ENCODE measurements at regions not wholly inside any gene's neighbourhood (a gene's known extent, or its start where the extent isn't known, plus 50 kb on each side); places are given as distances from the start of the nearest gene placed in this dataset.

GRCh38 chr22:27674261-27674923 lies 127.2 kb downstream of the MN1 start:
- Histone ChIP-seq H3K4me1 (ENCODE audit: insufficient read depth) (no peaks in the 10 kb centered on the region), H3K36me3 (ENCODE audit: insufficient read depth) (no peaks in the 10 kb centered on the region), H3K4me3 (ENCODE audit: low read depth, low read length) (no peak overlapping the region), H3K27ac (ENCODE audit: low read depth) (no peak overlapping the region)
- no peak for DNase-seq (ENCODE audit: extremely low spot score)
- WGBS = 55% methylated on average over 4 of the region's 4 CpGs

- no peak overlapping the region for H3K4me3 ChIP-seq (ENCODE audit: low read depth, low read length)
- no peak for DNase-seq (ENCODE audit: extremely low spot score)
- 86% methylated on average over 4 of the region's 4 CpGs for WGBS
- no peak overlapping the region for H3K27ac ChIP-seq (ENCODE audit: low read depth)
- no peaks in the 10 kb centered on the region for H3K36me3 ChIP-seq (ENCODE audit: insufficient read depth)
- no peaks in the 10 kb centered on the region for H3K4me1 ChIP-seq (ENCODE audit: insufficient read depth)
Measured at GRCh38 chr22:27676545-27677213, 124.9 kb downstream of the MN1 start.

GRCh38 chr22:27677905-27678458 lies 123.6 kb downstream of the MN1 start:
- no peaks in the 10 kb centered on the region for H3K4me1 ChIP-seq (ENCODE audit: insufficient read depth)
- H3K4me3 ChIP-seq (ENCODE audit: low read depth, low read length) = no peak overlapping the region
- 60% methylated on average over 27 of the region's 27 CpGs for WGBS
- DNase-seq (ENCODE audit: extremely low spot score) = no peak
- no peaks in the 10 kb centered on the region for H3K36me3 ChIP-seq (ENCODE audit: insufficient read depth)
- H3K27ac ChIP-seq (ENCODE audit: low read depth) = no peak overlapping the region

- Histone ChIP-seq H3K4me1 (ENCODE audit: insufficient read depth) (no peaks in the 10 kb centered on the region), H3K27ac (ENCODE audit: low read depth) (no peak overlapping the region), H3K4me3 (ENCODE audit: low read depth, low read length) (no peak overlapping the region), H3K36me3 (ENCODE audit: insufficient read depth) (no peaks in the 10 kb centered on the region)
- DNase-seq (ENCODE audit: extremely low spot score) = no peak
- WGBS = 83% methylated on average over 5 of the region's 5 CpGs
Measured at GRCh38 chr22:27679176-27679575, 122.4 kb downstream of the MN1 start.

DNA sequence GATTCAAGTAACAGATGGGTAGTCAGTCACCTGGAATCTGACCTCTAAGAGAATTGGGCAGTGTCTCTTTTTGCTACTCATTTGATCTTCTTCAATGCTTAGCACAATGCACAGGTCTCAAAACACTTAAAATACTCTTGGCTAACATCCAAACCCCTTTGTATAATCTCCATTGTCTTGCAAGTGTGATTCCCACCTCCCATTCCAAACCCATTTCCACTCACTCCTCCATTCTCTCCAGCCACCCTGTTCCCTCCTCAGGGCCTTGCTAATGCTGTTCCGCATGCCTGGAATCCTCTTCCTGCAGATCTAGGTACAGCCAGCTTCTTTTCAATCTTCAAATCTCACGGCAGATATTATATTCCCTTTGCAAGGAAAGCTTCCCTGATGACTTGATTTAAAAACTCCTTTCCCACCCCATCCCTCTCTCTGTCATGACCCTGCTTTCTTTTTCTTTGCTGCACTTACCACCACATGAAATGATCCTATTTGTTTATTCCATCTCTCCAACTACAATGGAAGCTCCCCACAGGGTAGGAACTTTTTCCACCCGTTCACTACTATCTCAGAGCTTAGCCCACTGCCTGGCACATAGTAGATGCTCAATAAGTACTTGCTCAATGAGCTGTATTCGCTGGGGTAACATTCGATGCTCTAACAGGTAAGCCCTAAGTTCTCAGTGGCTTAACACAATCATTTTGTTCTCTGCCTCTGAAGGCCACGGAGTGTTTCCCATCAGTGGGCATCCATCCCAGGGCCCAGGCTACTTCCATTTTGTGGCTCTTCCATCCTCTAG lies 121.7 kb downstream of the MN1 start:
- WGBS = 93% methylated on average over 6 of the region's 6 CpGs
- no peak overlapping the region for H3K27ac ChIP-seq (ENCODE audit: low read depth)
- no peaks in the 10 kb centered on the region for H3K36me3 ChIP-seq (ENCODE audit: insufficient read depth)
- DNase-seq (ENCODE audit: extremely low spot score) = no peak
- no peak overlapping the region for H3K4me3 ChIP-seq (ENCODE audit: low read depth, low read length)
- no peaks in the 10 kb centered on the region for H3K4me1 ChIP-seq (ENCODE audit: insufficient read depth)

- no peak overlapping the region for H3K27ac ChIP-seq (ENCODE audit: low read depth)
- 80% methylated on average over 7 of the region's 7 CpGs for WGBS
- no peaks in the 10 kb centered on the region for H3K4me1 ChIP-seq (ENCODE audit: insufficient read depth)
Measured at GRCh38 chr22:27680636-27681035, 120.9 kb downstream of the MN1 start.

GRCh38 chr22:27681037-27681436 lies 120.5 kb downstream of the MN1 start:
- Histone ChIP-seq H3K36me3 (ENCODE audit: insufficient read depth) (no peaks in the 10 kb centered on the region), H3K4me3 (ENCODE audit: low read depth, low read length) (no peak overlapping the region), H3K27ac (ENCODE audit: low read depth) (no peak overlapping the region), H3K4me1 (ENCODE audit: insufficient read depth) (no peaks in the 10 kb centered on the region)
- 93% methylated on average over 3 of the region's 3 CpGs for WGBS
- DNase-seq (ENCODE audit: extremely low spot score) = no peak

More at GRCh38 chr22:27680636-27681035, 120.9 kb downstream of the MN1 start:
- Histone ChIP-seq H3K36me3 (ENCODE audit: insufficient read depth) (no peaks in the 10 kb centered on the region), H3K4me3 (ENCODE audit: low read depth, low read length) (no peak overlapping the region)
- DNase-seq (ENCODE audit: extremely low spot score) = no peak

GRCh38 chr22:27682437-27682836 lies 119.1 kb downstream of the MN1 start:
- H3K4me1 ChIP-seq (ENCODE audit: insufficient read depth) = no peaks in the 10 kb centered on the region
- no peak for DNase-seq (ENCODE audit: extremely low spot score)
- no peak overlapping the region for H3K27ac ChIP-seq (ENCODE audit: low read depth)
- WGBS = 80% methylated on average over 9 of the region's 9 CpGs
- H3K4me3 ChIP-seq (ENCODE audit: low read depth, low read length) = no peak overlapping the region
- H3K36me3 ChIP-seq (ENCODE audit: insufficient read depth) = no peaks in the 10 kb centered on the region

DNA sequence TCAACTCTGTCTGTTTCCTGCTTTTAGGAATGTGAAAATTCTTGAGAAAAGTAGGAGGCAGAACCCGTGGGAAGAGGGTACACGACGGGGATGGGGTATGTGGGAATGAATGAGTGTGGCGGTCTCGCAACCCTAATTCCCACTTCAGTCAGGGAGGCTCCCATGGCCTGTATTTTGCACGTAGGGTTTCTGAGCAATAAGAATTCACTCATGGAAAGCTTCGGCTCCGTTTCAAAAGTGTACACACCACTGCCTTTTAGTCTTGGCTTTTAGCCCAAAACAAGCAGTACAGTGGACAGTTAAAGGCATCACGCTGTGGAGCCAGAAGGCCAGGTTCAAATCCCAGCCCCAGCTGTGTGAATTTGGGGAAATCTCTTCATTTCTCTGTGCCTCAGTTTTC lies 116.7 kb downstream of the MN1 start:
- no peaks in the 10 kb centered on the region for H3K4me1 ChIP-seq (ENCODE audit: insufficient read depth)
- H3K27ac ChIP-seq (ENCODE audit: low read depth) = no peak overlapping the region
- no peak for DNase-seq (ENCODE audit: extremely low spot score)
- no peak overlapping the region for H3K4me3 ChIP-seq (ENCODE audit: low read depth, low read length)
- whole genome bisulfite sequencing = 51% methylated on average over 9 of the region's 9 CpGs
- no peaks in the 10 kb centered on the region for H3K36me3 ChIP-seq (ENCODE audit: insufficient read depth)

DNA sequence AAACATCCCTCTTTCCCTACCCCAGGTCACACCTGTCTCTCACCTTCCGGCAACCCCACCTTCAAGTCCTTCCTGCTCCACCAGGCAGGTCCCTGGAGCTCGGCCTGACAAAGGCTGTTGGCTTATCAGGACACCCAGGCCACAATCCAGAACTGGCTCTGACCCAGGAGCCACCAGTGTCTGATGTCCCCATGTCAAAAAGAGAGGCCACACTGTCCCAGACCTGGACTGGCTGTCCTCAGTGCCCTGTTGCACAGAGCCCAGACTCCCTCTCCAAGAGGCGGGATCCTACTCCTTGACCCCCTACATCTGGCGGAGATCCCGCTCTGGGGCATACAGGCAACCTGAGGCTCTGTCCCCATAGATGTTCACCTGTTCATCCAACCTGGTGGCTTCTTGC lies 116.0 kb downstream of the MN1 start:
- H3K27ac ChIP-seq (ENCODE audit: low read depth) = no peak overlapping the region
- no peaks in the 10 kb centered on the region for H3K36me3 ChIP-seq (ENCODE audit: insufficient read depth)
- 92% methylated on average over 5 of the region's 5 CpGs for WGBS
- no peak overlapping the region for H3K4me3 ChIP-seq (ENCODE audit: low read depth, low read length)
- no peaks in the 10 kb centered on the region for H3K4me1 ChIP-seq (ENCODE audit: insufficient read depth)
- no peak for DNase-seq (ENCODE audit: extremely low spot score)

- H3K4me3 ChIP-seq (ENCODE audit: low read depth, low read length) = no peak overlapping the region
- no peaks in the 10 kb centered on the region for H3K4me1 ChIP-seq (ENCODE audit: insufficient read depth)
- H3K27ac ChIP-seq (ENCODE audit: low read depth) = no peak overlapping the region
- no peaks in the 10 kb centered on the region for H3K36me3 ChIP-seq (ENCODE audit: insufficient read depth)
- WGBS = 96% methylated on average over 1 of the region's 1 CpG
- DNase-seq (ENCODE audit: extremely low spot score) = no peak
Measured at GRCh38 chr22:27685970-27686369, 115.6 kb downstream of the MN1 start.

DNA sequence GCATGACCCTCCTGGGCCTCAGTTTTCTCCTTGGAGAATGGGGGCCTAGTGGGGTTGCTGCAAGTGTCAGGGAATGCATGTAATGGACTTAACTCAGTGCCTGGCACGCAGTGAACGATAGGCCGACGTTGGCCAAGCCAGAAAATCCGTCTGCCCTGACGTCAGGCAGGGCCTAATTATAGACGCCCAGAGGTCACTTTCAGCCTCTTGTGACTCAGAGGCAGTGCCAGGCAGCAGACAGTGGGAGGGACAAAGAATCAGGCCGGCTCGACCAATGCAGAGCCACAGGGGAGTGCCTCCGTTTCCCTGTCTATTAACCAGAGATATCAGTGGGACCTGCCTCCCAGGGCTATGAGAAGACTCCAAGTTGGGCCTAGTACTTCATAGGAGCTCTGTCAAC lies 115.0 kb downstream of the MN1 start:
- H3K4me1 ChIP-seq (ENCODE audit: insufficient read depth) = no peaks in the 10 kb centered on the region
- H3K36me3 ChIP-seq (ENCODE audit: insufficient read depth) = no peaks in the 10 kb centered on the region
- H3K27ac ChIP-seq (ENCODE audit: low read depth) = no peak overlapping the region
- 32% methylated on average over 10 of the region's 10 CpGs for WGBS
- no peak overlapping the region for H3K4me3 ChIP-seq (ENCODE audit: low read depth, low read length)
- no peak for DNase-seq (ENCODE audit: extremely low spot score)

GRCh38 chr22:27687984-27688545 lies 113.5 kb downstream of the MN1 start:
- H3K4me3 ChIP-seq (ENCODE audit: low read depth, low read length) = no peak overlapping the region
- no peak overlapping the region for H3K27ac ChIP-seq (ENCODE audit: low read depth)
- no peaks in the 10 kb centered on the region for H3K4me1 ChIP-seq (ENCODE audit: insufficient read depth)
- 94% methylated on average over 3 of the region's 3 CpGs for WGBS
- H3K36me3 ChIP-seq (ENCODE audit: insufficient read depth) = no peaks in the 10 kb centered on the region
- DNase-seq (ENCODE audit: extremely low spot score) = no peak
